HepG2 (cell line): ENCODE measurements at regions not wholly inside any gene's neighbourhood (a gene's known extent, or its start where the extent isn't known, plus 50 kb on each side); places are given as distances from the start of the nearest gene placed in this dataset.
A peak's percentile ranks its signal among the peaks of the same experiment; 100 is the strongest.

Experiments
- ATAC-seq: fragments of 200-7000 bp; cut with Tn5 transposase; 3 replicates; pipeline ENCODE4 v1.9.1; 2020; ENCODE audit warnings: mild to moderate bottlenecking, moderate library complexity
- BruUV-seq: library from RNA; stranded (reverse); fragments of 400-500 nt; replicated peaks from 2 replicates; lab custom pipeline; 2021; lab: Mats Ljungman, UMichigan
- CTCF ChIA-PET: fragments of 300-600 bp; formaldehyde crosslinking; extraction: SDS; loops from one replicate; lab custom pipeline; 2021; ENCODE audit warnings: low total read pairs, inconsistent platforms, low intra/inter-chr PET ratio; lab: Yijun Ruan, JAX
- POLR2A ChIA-PET: fragments of 350-600 bp; sonication (Branson Sonifier 250); formaldehyde crosslinking; loops from one replicate; lab custom pipeline; 2020; ENCODE audit warnings: antibody characterized with exemption, inconsistent platforms; lab: Yijun Ruan, JAX
- DNase-seq: peaks from one replicate; pipeline ENCODE4 v3.0.0-alpha.2; 2015; ENCODE audit warnings: low spot score
- FAIRE-seq: peaks from 3 replicates; lab custom pipeline; 2011; peaks lifted over from hg19 to GRCh38; lab: Jason Lieb, UNC
- H2AFZ ChIP-seq: one replicate; pipeline ENCODE4 v1.6.1; 2011; ENCODE audit warnings: low read length, inconsistent platforms
- H3K27ac ChIP-seq: fragments of 300-600 bp; 3 replicates; pipeline ENCODE4 v1.8.0; 2011; ENCODE audit warnings: mixed run types, mild to moderate bottlenecking, mixed read lengths, low read length, inconsistent platforms; ENCODE audit not compliant: insufficient read depth; ENCODE audit errors: extremely low read length
- H3K27me3 ChIP-seq, 2 experiments: fragments of 200-600 bp in 1 of 2; 2 replicates in 1 of 2; 3 replicates in 1 of 2; pipeline versions ENCODE4 v1.6.0 to v1.8.0; 2011; ENCODE audit warnings: low read length in 2 of 2, mild to moderate bottlenecking in 2 of 2, moderate library complexity in 2 of 2, inconsistent platforms in 1 of 2; ENCODE audit not compliant: insufficient read depth in 2 of 2, control insufficient read depth in 1 of 2
- H3K36me3 ChIP-seq, 2 experiments: fragments of 200-600 bp in 1 of 2; replicated peaks in 1 of 2; 2 replicates in 1 of 2; 3 replicates in 1 of 2; pipeline versions ENCODE4 v1.5.1 to v1.8.0; 2011; ENCODE audit warnings: low read length in 2 of 2, inconsistent platforms in 1 of 2; ENCODE audit not compliant: insufficient read depth in 2 of 2, control insufficient read depth in 1 of 2
- H3K4me1 ChIP-seq: 2 replicates; pipeline ENCODE4 v1.5.1; 2012; ENCODE audit warnings: low read length, inconsistent platforms; ENCODE audit not compliant: insufficient read depth
- H3K4me2 ChIP-seq: 2 replicates; pipeline ENCODE4 v1.6.0; 2011; ENCODE audit warnings: low read depth, low read length, inconsistent platforms
- H3K4me3 ChIP-seq, 3 experiments: fragments of 200-600 bp in 1 of 3; sonication (generic), shearing (Covaris generic) in 1 of 3; replicated peaks in 1 of 3; 2 replicates each; pipeline ENCODE4 v1.5.1; 2011 to 2016; ENCODE audit warnings: low read length in 3 of 3, inconsistent platforms in 2 of 3, low read depth in 2 of 3, mild to moderate bottlenecking in 2 of 3, control low read depth in 1 of 3, mixed read lengths in 1 of 3; ENCODE audit not compliant: insufficient read depth in 1 of 3
- H3K79me2 ChIP-seq: one replicate; pipeline ENCODE4 v1.6.1; 2011; ENCODE audit warnings: low read length, inconsistent platforms; ENCODE audit not compliant: insufficient read depth
- H3K9ac ChIP-seq: 2 replicates; pipeline ENCODE4 v1.6.0; 2011; ENCODE audit warnings: mild to moderate bottlenecking, low read depth, low read length, inconsistent platforms; ENCODE audit not compliant: insufficient read depth
- H3K9me3 ChIP-seq: 2 replicates; pipeline ENCODE4 v1.5.1; 2012; ENCODE audit warnings: mild to moderate bottlenecking, low read length
- H4K20me1 ChIP-seq: 2 replicates; pipeline ENCODE4 v1.6.0; 2011; ENCODE audit warnings: inconsistent platforms, mild to moderate bottlenecking, low read length, moderate library complexity; ENCODE audit not compliant: insufficient read depth
- HOXA3 ChIP-seq: sonication (generic); formaldehyde crosslinking; IDR thresholded peaks from 2 replicates; pipeline ENCODE4 v1.5.0; 2020; ENCODE audit warnings: missing genetic modification reagents
- IKZF1 ChIP-seq: fragments of 450-650 bp; IDR thresholded peaks from 2 replicates; pipeline ENCODE4 v1.7.1; 2016
- IRX3 ChIP-seq: sonication (generic); formaldehyde crosslinking; IDR thresholded peaks from 2 replicates; pipeline ENCODE4 v1.8.1; 2023; ENCODE audit warnings: mild to moderate bottlenecking, low read depth, missing genetic modification reagents, borderline replicate concordance
- RARG ChIP-seq: sonication (generic); formaldehyde crosslinking; IDR thresholded peaks from 2 replicates; pipeline ENCODE4 v1.4.0; 2020; ENCODE audit warnings: low read depth, mild to moderate bottlenecking, missing genetic modification reagents
- SPEN ChIP-seq: sonication (generic); formaldehyde crosslinking; IDR thresholded peaks from 2 replicates; pipeline ENCODE4 v1.5.1; 2020; ENCODE audit warnings: low read depth, mild to moderate bottlenecking, missing genetic modification reagents
- TEAD3 ChIP-seq: optimal IDR thresholded peaks from 2 replicates; pipeline ENCODE3; 2016; ENCODE audit warnings: borderline replicate concordance
- THRA ChIP-seq: sonication (generic); formaldehyde crosslinking; IDR thresholded peaks from 2 replicates; pipeline ENCODE4 v1.4.0; 2020; ENCODE audit warnings: missing genetic modification reagents, borderline replicate concordance
- ZBTB34 ChIP-seq: sonication (generic); formaldehyde crosslinking; IDR thresholded peaks from 2 replicates; pipeline ENCODE4 v1.8.0; 2022; ENCODE audit warnings: mild to moderate bottlenecking, missing genetic modification reagents
- ZFAT ChIP-seq: sonication (generic); formaldehyde crosslinking; conservative IDR thresholded peaks from 2 replicates; pipeline ENCODE4 v1.8.1; 2023; ENCODE audit warnings: missing genetic modification reagents, inconsistent platforms
- ZNF24 ChIP-seq: fragments of 450-650 bp; IDR thresholded peaks from 2 replicates; pipeline ENCODE4 v1.6.1; 2017; ENCODE audit warnings: antibody characterized with exemption, mild to moderate bottlenecking
- ZNF263 ChIP-seq: sonication (generic); formaldehyde crosslinking; IDR thresholded peaks from 2 replicates; pipeline ENCODE4 v1.4.0; 2020; ENCODE audit warnings: missing genetic modification reagents
- ZNF430 ChIP-seq: sonication (generic); formaldehyde crosslinking; IDR thresholded peaks from 2 replicates; pipeline ENCODE4 v1.9.0; 2021; ENCODE audit warnings: mild to moderate bottlenecking, missing genetic modification reagents
- WGBS: methylation state at CpG from one replicate; pipeline ENCODE4 v1.1.6; 2017; ENCODE audit warnings: low lambda C conversion rate; 5-methylcytosine and 5-hydroxymethylcytosine counted together
- in situ Hi-C: cut with HindIII; loops from 2 replicates; pipeline ENCODE4 v1.10.0; 2017; ENCODE audit warnings: low pct_unique_long_range_greater_than_20kb; ENCODE audit not compliant: extremely low pct_ligation_motif_present
- intact Hi-C: fragments of 100-400 bp; cut with micrococcal nuclease; formaldehyde crosslinking; loops from one replicate; pipeline ENCODE4 v1.10.0; 2022; ENCODE audit not compliant: unreplicated experiment

- Histone ChIP-seq H3K9me3 (no peaks in the 10 kb centered on the region), H4K20me1 (peaks cover 9% of the 10 kb centered on the region; the same call in 1 of the 2 replicates), H3K9ac (0 out of 2 replicates have a peak overlapping the region, but pooled peaks have one; percentile 27), H2AFZ (no peak overlapping the region), H3K36me3 (peaks cover 10 to 27% of the 10 kb centered on the region in 2 experiments; a peak in 4 of 5 replicates), H3K4me1 (peaks cover 32% of the 10 kb centered on the region), H3K4me3 (peak overlapping the region in 2 of 3 experiments; percentile 56 to 84; a peak in 4 of 6 replicates), H3K27ac (peak overlapping the region; percentile 38), H3K79me2 (peaks cover 2% of the 10 kb centered on the region), H3K27me3 (no peaks in the 10 kb centered on the region), H3K4me2 (peak overlapping the region; percentile 95)
- intact Hi-C loops (no loop called here), in situ Hi-C loops (no loop called here)
- no peak for DNase-seq
- no TSS peak for BruUV-seq
- no peak for FAIRE-seq
- ChIA-PET CTCF (no interaction called here), POLR2A (interaction anchor here (0.7 kb wide), 1 partner anchor 181 kb away, joined by 4 read pairs; no protein-coding TSS in a partner anchor)
- 55% methylated on average over 13 of the region's 23 CpGs for WGBS
- no peak for ATAC-seq
- TF ChIP-seq ZBTB34 (CRISPR knock-in tag) (0 out of 2 replicates have a peak, but pooled peaks have one; percentile 54), ZFAT (CRISPR knock-in tag) (no peak), RARG (CRISPR knock-in tag) (no peak), SPEN (no peak), IRX3 (no peak), ZNF430 (CRISPR knock-in tag) (0 out of 2 replicates have a peak, but pooled peaks have one; percentile 32), TEAD3 (peak; percentile 11), THRA (CRISPR knock-in tag) (0 out of 2 replicates have a peak, but pooled peaks have one; percentile 30), ZNF24 (peak; percentile 86), HOXA3 (peak; percentile 25; the same call in 1 of the 2 replicates), IKZF1 (no peak), ZNF263 (CRISPR knock-in tag) (peak; percentile 38; the same call in 1 of the 2 replicates)
- TF ChIP-seq, all 625 proteins: peak for 7
These were observed 92.0 kb downstream of the RFLNA start for GRCh38 chr12:124386661-124387527.
